ENCODE measurements at regions not wholly inside any gene's neighbourhood (a gene's known extent, or its start where the extent isn't known, plus 50 kb on each side); places are given as distances from the start of the nearest gene placed in this dataset.

DNA sequence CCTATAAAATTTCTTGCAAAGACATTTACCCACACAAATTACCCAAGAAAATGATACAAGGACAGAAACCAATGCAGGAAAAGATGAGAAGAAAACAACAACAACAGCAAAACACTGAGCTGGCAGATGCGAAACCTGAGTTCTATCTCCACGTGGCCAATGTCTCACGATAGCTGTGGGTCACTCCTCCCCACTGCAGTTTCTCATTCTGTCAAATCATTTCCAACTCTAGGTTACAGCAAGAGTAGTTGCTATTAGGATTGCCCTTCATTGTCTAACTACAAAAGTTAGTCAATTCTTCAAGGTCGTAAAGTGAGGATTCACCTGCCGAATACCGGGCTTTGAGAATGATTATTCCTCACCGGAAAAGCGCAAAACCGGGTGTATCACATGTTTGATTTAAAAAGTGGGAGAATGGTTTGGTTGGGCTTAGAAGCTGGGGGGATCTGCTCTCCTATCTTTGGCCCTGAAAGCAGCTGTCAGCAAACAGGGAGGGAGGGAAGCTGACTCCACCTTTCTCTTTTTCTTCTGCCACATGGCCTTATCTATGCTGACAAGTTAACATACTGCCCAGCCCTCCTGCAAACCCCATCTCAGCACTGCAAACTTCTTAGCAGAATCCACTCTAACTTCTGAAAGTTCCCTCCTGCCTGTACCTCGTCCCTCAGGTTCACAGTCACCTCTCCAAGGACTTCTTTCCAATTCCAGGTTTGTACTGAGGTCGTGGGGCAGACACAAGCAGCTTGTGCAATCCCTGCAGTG, 473.0 kb downstream of the SOX11 start:
- Histone ChIP-seq H3F3A (ENCODE audit: low read depth) (no peaks in the 10 kb centered on the region), H3K9me2 (replicated peaks; ENCODE audit: low read depth, low read length) (no peaks in the 10 kb centered on the region), H3K9ac (ENCODE audit: low read depth, low read length, poor library complexity, severe bottlenecking) (no peak overlapping the region), H4K20me1 (ENCODE audit: insufficient read depth, low read length, poor library complexity, severe bottlenecking) (no peaks in the 10 kb centered on the region), H3K27me3 (ENCODE audit: insufficient read depth, low read length, poor library complexity, severe bottlenecking) (no peaks in the 10 kb centered on the region), H3K36me3 (ENCODE audit: insufficient read depth, low read length) (no peaks in the 10 kb centered on the region), H3K4me1 (ENCODE audit: insufficient read depth, low read length, poor library complexity, severe bottlenecking) (no peaks in the 10 kb centered on the region), H2AFZ (ENCODE audit: low read length) (no peak overlapping the region), H3K4me2 (ENCODE audit: low read depth, low read length, poor library complexity, severe bottlenecking) (no peak overlapping the region), H3K9me3 (ENCODE audit: insufficient read depth, low read depth, low read length) (no peaks in the 10 kb centered on the region), H3K79me2 (ENCODE audit: insufficient read depth, low read length) (no peaks in the 10 kb centered on the region), H3K4me3 (ENCODE audit: low read length, poor library complexity, severe bottlenecking) (no peak overlapping the region)
- TF ChIP-seq CTCF (conservative IDR thresholded peaks at IDR 0.05; ENCODE audit: low read length) (no peak), EZH2phosphoT487 (IDR thresholded peaks at IDR 0.05; ENCODE audit: borderline replicate concordance) (no peak)

GRCh38 chr2:6167592-6168138, 475.5 kb downstream of the SOX11 start:
- no peak overlapping the region for H3K9ac ChIP-seq (ENCODE audit: low read depth, low read length, poor library complexity, severe bottlenecking)
- TF ChIP-seq CTCF (conservative IDR thresholded peaks at IDR 0.05; ENCODE audit: low read length) (no peak), EZH2phosphoT487 (IDR thresholded peaks at IDR 0.05; ENCODE audit: borderline replicate concordance) (no peak)
- no peak overlapping the region for H2AFZ ChIP-seq (ENCODE audit: low read length)
- no peaks in the 10 kb centered on the region for H3K36me3 ChIP-seq (ENCODE audit: insufficient read depth, low read length)
- no peaks in the 10 kb centered on the region for H3F3A ChIP-seq (ENCODE audit: low read depth)
- no peaks in the 10 kb centered on the region for H3K79me2 ChIP-seq (ENCODE audit: insufficient read depth, low read length)
- H3K4me1 ChIP-seq (ENCODE audit: insufficient read depth, low read length, poor library complexity, severe bottlenecking), result no peaks in the 10 kb centered on the region
- H3K4me2 ChIP-seq (ENCODE audit: low read depth, low read length, poor library complexity, severe bottlenecking), result no peak overlapping the region
- no peaks in the 10 kb centered on the region for H3K27me3 ChIP-seq (ENCODE audit: insufficient read depth, low read length, poor library complexity, severe bottlenecking)
- H4K20me1 ChIP-seq (ENCODE audit: insufficient read depth, low read length, poor library complexity, severe bottlenecking), result no peaks in the 10 kb centered on the region
- no peaks in the 10 kb centered on the region for H3K9me3 ChIP-seq (ENCODE audit: insufficient read depth, low read depth, low read length)
- H3K9me2 ChIP-seq (replicated peaks; ENCODE audit: low read depth, low read length), result no peaks in the 10 kb centered on the region
- H3K4me3 ChIP-seq (ENCODE audit: low read length, poor library complexity, severe bottlenecking), result no peak overlapping the region

GRCh38 chr2:6168485-6168884, 476.3 kb downstream of the SOX11 start:
- H3K79me2 ChIP-seq (ENCODE audit: insufficient read depth, low read length), result no peaks in the 10 kb centered on the region
- no peaks in the 10 kb centered on the region for H3K4me1 ChIP-seq (ENCODE audit: insufficient read depth, low read length, poor library complexity, severe bottlenecking)
- H3K4me2 ChIP-seq (ENCODE audit: low read depth, low read length, poor library complexity, severe bottlenecking), result no peak overlapping the region
- no peak overlapping the region for H3K4me3 ChIP-seq (ENCODE audit: low read length, poor library complexity, severe bottlenecking)
- H3F3A ChIP-seq (ENCODE audit: low read depth), result no peaks in the 10 kb centered on the region
- H3K9me3 ChIP-seq (ENCODE audit: insufficient read depth, low read depth, low read length), result no peaks in the 10 kb centered on the region
- no peaks in the 10 kb centered on the region for H3K27me3 ChIP-seq (ENCODE audit: insufficient read depth, low read length, poor library complexity, severe bottlenecking)
- H3K36me3 ChIP-seq (ENCODE audit: insufficient read depth, low read length), result no peaks in the 10 kb centered on the region
- H3K9ac ChIP-seq (ENCODE audit: low read depth, low read length, poor library complexity, severe bottlenecking), result no peak overlapping the region
- H2AFZ ChIP-seq (ENCODE audit: low read length), result no peak overlapping the region
- H4K20me1 ChIP-seq (ENCODE audit: insufficient read depth, low read length, poor library complexity, severe bottlenecking), result no peaks in the 10 kb centered on the region
- no peaks in the 10 kb centered on the region for H3K9me2 ChIP-seq (replicated peaks; ENCODE audit: low read depth, low read length)
- TF ChIP-seq EZH2phosphoT487 (IDR thresholded peaks at IDR 0.05; ENCODE audit: borderline replicate concordance) (no peak), CTCF (conservative IDR thresholded peaks at IDR 0.05; ENCODE audit: low read length) (no peak)

Data from Loucy (cell line).